CD4-positive, alpha-beta T cell (primary cell): ENCODE measurements at regions not wholly inside any gene's neighbourhood (a gene's known extent, or its start where the extent isn't known, plus 50 kb on each side); places are given as distances from the start of the nearest gene placed in this dataset.

Source experiments
- ATAC-seq: fragments of 200-7000 bp; cut with Tn5 transposase; one replicate; pipeline ENCODE4 v1.10.0; 2022; ENCODE audit warnings: mild to moderate bottlenecking; ENCODE audit not compliant: poor library complexity
- CTCF ChIA-PET: fragments of 350-600 bp; sonication (Branson Sonifier 250); formaldehyde crosslinking; loops from one replicate; lab custom pipeline; 2021; ENCODE audit warnings: antibody characterized with exemption, inconsistent platforms; lab: Charles Lee
- POLR2A ChIA-PET: fragments of 350-600 bp; sonication (Branson Sonifier 250); formaldehyde crosslinking; loops from one replicate; lab custom pipeline; 2021; ENCODE audit warnings: antibody characterized with exemption, inconsistent platforms; lab: Charles Lee
- DNase-seq, 14 experiments: peaks; one replicate each; pipeline ENCODE4 v3.0.0-alpha.2; 2013 to 2020; ENCODE audit warnings: mixed read lengths in 2 of 14
- H3K27ac ChIP-seq, 2 donors: one replicate each; pipeline versions ENCODE4 v1.5.1 to v1.7.0; 2013; ENCODE audit warnings: low read length in 2 of 2, low read depth in 1 of 2, mild to moderate bottlenecking in 1 of 2
- H3K27me3 ChIP-seq, 2 experiments: 1 replicate in 1 of 2; 2 replicates in 1 of 2; pipeline versions ENCODE4 v1.6.1 to v1.7.0; 2013; ENCODE audit warnings: low read length in 2 of 2, control low read depth in 1 of 2, mild to moderate bottlenecking in 1 of 2, moderate library complexity in 1 of 2; ENCODE audit not compliant: insufficient read depth in 2 of 2, control insufficient read depth in 1 of 2
- H3K36me3 ChIP-seq: one replicate; pipeline ENCODE4 v1.6.1; 2013; ENCODE audit warnings: low read length, control low read depth; ENCODE audit not compliant: insufficient read depth
- H3K4me1 ChIP-seq: one replicate; pipeline ENCODE4 v1.6.1; 2013; ENCODE audit warnings: low read length, control low read depth; ENCODE audit not compliant: insufficient read depth
- H3K4me3 ChIP-seq: one replicate; pipeline ENCODE4 v1.5.1; 2013; ENCODE audit warnings: mild to moderate bottlenecking, low read length, moderate library complexity
- H3K9me3 ChIP-seq, 2 experiments: 1 replicate in 1 of 2; 2 replicates in 1 of 2; pipeline versions ENCODE4 v1.6.1 to v1.7.0; 2013; ENCODE audit warnings: low read length in 2 of 2, mild to moderate bottlenecking in 2 of 2, control low read depth in 1 of 2, moderate library complexity in 1 of 2; ENCODE audit not compliant: control insufficient read depth in 1 of 2, insufficient read depth in 1 of 2
- H3K27ac Mint-ChIP-seq: one replicate; pipeline ENCODE4 v1.8.0; 2020; ENCODE audit warnings: mixed read lengths
- H3K27me3 Mint-ChIP-seq: one replicate; pipeline ENCODE4 v1.8.0; 2021; ENCODE audit warnings: mixed read lengths
- H3K36me3 Mint-ChIP-seq: one replicate; pipeline ENCODE4 v1.8.0; 2021; ENCODE audit warnings: low read depth, mixed read lengths
- H3K4me1 Mint-ChIP-seq: one replicate; pipeline ENCODE4 v1.8.0; 2021; ENCODE audit warnings: low read depth, mixed read lengths
- H3K4me3 Mint-ChIP-seq: one replicate; pipeline ENCODE4 v1.8.0; 2020; ENCODE audit warnings: mild to moderate bottlenecking, mixed read lengths
- H3K9me3 Mint-ChIP-seq: one replicate; pipeline ENCODE4 v1.8.0; 2020; ENCODE audit warnings: mixed read lengths
- intact Hi-C, 2 experiments: fragments of 100-400 bp; cut with DNase I in 1 of 2; cut with micrococcal nuclease in 1 of 2; formaldehyde crosslinking; loops; one replicate each; pipeline versions ENCODE4 v1.15.1 to v1.9.0; 2023 to 2025; cut with DNase I, micrococcal nuclease
- TF ChIP-seq, protein P1 (sequence below): fragments of 200-600 bp; IDR thresholded peaks from one replicate; pipeline ENCODE4 v1.8.0; 2022; ENCODE audit warnings: antibody characterized with exemption, mild to moderate bottlenecking

DNA sequence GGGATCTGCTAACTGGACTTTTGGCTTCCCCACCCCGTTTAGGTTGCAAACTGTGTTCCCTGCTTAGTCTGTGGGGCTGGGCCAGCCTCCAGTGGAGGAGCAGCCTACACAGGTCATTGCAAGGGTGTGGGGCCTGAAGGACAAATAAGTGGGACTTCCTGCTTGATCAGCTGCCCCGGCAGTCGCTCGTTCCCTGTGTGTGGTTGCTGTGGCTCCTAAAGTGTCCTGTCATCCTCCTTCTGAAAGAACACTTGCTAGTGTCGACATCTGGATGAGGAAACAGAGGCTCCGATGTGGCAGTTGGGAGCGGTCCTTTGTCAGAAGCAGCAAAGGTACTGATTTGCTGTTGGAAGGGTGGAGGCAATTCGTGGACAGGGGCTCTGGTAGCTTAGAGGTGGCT lies 88.9 kb upstream of the TBCA start:
- DNase-seq (peak in 3 of 14 experiments; percentile 23 to 57 (median 47)), ATAC-seq (no peak)
- intact Hi-C loops: no loop called here
- H3K4me3 Mint-ChIP-seq: no peak overlapping the region
- H3K27ac Mint-ChIP-seq: no peak overlapping the region
- H3K9me3 ChIP-seq: no peaks in the 10 kb centered on the region
- H3K4me1 ChIP-seq: no peaks in the 10 kb centered on the region
- ChIA-PET CTCF (no interaction called here), POLR2A (no interaction called here)
- no peaks in the 10 kb centered on the region for H3K9me3 Mint-ChIP-seq
- H3K27ac ChIP-seq: no peak overlapping the region
- H3K36me3 ChIP-seq: no peaks in the 10 kb centered on the region
- peaks cover 7% of the 10 kb centered on the region for H3K27me3 Mint-ChIP-seq
- H3K4me3 ChIP-seq: no peak overlapping the region
- no peaks in the 10 kb centered on the region for H3K4me1 Mint-ChIP-seq
- no peaks in the 10 kb centered on the region for H3K27me3 ChIP-seq
- TF ChIP-seq, protein P1, sequence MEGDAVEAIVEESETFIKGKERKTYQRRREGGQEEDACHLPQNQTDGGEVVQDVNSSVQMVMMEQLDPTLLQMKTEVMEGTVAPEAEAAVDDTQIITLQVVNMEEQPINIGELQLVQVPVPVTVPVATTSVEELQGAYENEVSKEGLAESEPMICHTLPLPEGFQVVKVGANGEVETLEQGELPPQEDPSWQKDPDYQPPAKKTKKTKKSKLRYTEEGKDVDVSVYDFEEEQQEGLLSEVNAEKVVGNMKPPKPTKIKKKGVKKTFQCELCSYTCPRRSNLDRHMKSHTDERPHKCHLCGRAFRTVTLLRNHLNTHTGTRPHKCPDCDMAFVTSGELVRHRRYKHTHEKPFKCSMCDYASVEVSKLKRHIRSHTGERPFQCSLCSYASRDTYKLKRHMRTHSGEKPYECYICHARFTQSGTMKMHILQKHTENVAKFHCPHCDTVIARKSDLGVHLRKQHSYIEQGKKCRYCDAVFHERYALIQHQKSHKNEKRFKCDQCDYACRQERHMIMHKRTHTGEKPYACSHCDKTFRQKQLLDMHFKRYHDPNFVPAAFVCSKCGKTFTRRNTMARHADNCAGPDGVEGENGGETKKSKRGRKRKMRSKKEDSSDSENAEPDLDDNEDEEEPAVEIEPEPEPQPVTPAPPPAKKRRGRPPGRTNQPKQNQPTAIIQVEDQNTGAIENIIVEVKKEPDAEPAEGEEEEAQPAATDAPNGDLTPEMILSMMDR: no peak
- no peaks in the 10 kb centered on the region for H3K36me3 Mint-ChIP-seq

DNA sequence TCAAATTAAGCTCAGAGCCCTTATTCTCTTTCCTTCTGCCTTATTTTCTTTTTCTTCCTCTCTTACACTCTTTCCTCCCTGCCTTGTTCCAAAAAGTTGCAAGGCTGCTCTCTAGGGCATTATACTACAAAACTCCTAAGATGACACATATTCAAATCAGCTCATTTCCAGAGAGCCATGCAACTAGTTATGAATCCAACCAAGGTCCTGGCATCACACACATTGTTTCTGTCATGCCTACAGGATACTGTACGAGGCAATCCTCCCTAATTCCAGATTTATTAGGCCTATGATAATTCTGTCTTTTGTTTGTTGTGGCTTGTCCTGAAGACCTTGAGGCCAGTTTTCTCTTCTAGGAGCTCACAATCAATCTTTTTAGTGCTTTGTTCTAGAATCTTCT lies 87.0 kb upstream of the TBCA start:
- DNase-seq: no peak
- CTCF ChIA-PET: interaction anchor here (0.6 kb wide), 1 partner anchor 28 kb away, joined by 3 read pairs; no protein-coding TSS in a partner anchor
- no peaks in the 10 kb centered on the region for H3K9me3 ChIP-seq
- no peak overlapping the region for H3K4me3 ChIP-seq
- ATAC-seq: no peak
- H3K27me3 ChIP-seq: no peaks in the 10 kb centered on the region
- no peak overlapping the region for H3K27ac Mint-ChIP-seq
- intact Hi-C loops: no loop called here
- no peaks in the 10 kb centered on the region for H3K36me3 ChIP-seq
- no peaks in the 10 kb centered on the region for H3K4me1 Mint-ChIP-seq
- H3K27ac ChIP-seq: no peak overlapping the region
- no peaks in the 10 kb centered on the region for H3K36me3 Mint-ChIP-seq
- peaks cover 7% of the 10 kb centered on the region for H3K27me3 Mint-ChIP-seq
- H3K4me1 ChIP-seq: no peaks in the 10 kb centered on the region
- TF ChIP-seq, protein P1: no peak
- H3K9me3 Mint-ChIP-seq: no peaks in the 10 kb centered on the region
- POLR2A ChIA-PET: interaction anchor here (0.8 kb wide), 1 partner anchor 11 kb away, joined by 4 read pairs; no protein-coding TSS in a partner anchor
- no peak overlapping the region for H3K4me3 Mint-ChIP-seq

DNA sequence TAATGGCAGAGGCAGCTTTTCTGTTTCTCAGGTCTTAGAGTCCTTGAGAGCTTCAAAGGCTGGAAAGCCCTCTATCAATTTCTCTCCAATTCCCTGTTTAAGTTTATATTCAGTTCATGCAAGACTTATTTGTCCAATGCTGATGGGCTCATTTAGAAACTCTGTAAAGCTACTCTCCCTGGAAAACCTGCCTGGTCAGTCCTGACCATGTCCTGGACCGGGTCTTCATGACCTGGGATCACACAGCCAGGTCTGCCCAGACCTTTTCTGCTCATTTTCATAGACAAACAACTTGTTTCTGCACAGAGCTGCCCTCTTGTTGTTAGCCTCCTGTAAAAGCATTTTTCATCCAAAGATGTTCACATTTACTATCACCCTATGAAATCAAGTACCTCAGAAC lies 85.4 kb upstream of the TBCA start:
- peaks cover 11% of the 10 kb centered on the region for H3K27me3 Mint-ChIP-seq
- Histone ChIP-seq H3K4me1 (no peaks in the 10 kb centered on the region), H3K27me3 (no peaks in the 10 kb centered on the region), H3K36me3 (no peaks in the 10 kb centered on the region), H3K9me3 (no peaks in the 10 kb centered on the region), H3K27ac (no peak overlapping the region), H3K4me3 (no peak overlapping the region)
- H3K27ac Mint-ChIP-seq: no peak overlapping the region
- TF ChIP-seq, protein P1: no peak
- H3K36me3 Mint-ChIP-seq: no peaks in the 10 kb centered on the region
- ChIA-PET POLR2A (no interaction called here), CTCF (no interaction called here)
- H3K9me3 Mint-ChIP-seq: no peaks in the 10 kb centered on the region
- ATAC-seq (no peak), DNase-seq (no peak)
- no peaks in the 10 kb centered on the region for H3K4me1 Mint-ChIP-seq
- H3K4me3 Mint-ChIP-seq: no peak overlapping the region
- intact Hi-C loops: no loop called here
